ENCODE measurements at regions not wholly inside any gene's neighbourhood (a gene's known extent, or its start where the extent isn't known, plus 50 kb on each side); places are given as distances from the start of the nearest gene placed in this dataset.

- CTCF ChIA-PET: no interaction called here
- Mint-ChIP-seq H3K36me3 (no peaks in the 10 kb centered on the region), H3K27me3 (no peaks in the 10 kb centered on the region), H3K27ac (no peak overlapping the region), H3K9me3 (no peaks in the 10 kb centered on the region), H3K4me3 (no peak overlapping the region), H3K4me1 (no peaks in the 10 kb centered on the region)
- H3K27ac ChIP-seq (ENCODE audit: low read depth, low read length): no peak overlapping the region
- no peaks in the 10 kb centered on the region for H3K4me1 ChIP-seq (ENCODE audit: insufficient read depth, low read length)
- no peak for DNase-seq
- no peaks in the 10 kb centered on the region for H3K9me3 ChIP-seq (ENCODE audit: low read length)
- H3K4me3 ChIP-seq (ENCODE audit: low read length): no peak overlapping the region
- POLR2A ChIA-PET: no interaction called here
- no peaks in the 10 kb centered on the region for H3K27me3 ChIP-seq (ENCODE audit: insufficient read depth, low read length, poor library complexity, severe bottlenecking)
- no peaks in the 10 kb centered on the region for H3K36me3 ChIP-seq (ENCODE audit: insufficient read depth, low read length)
These were observed 251.6 kb downstream of the KCNJ2 start for GRCh38 chr17:70420861-70421445.

- no peak overlapping the region for H3K4me3 ChIP-seq (ENCODE audit: low read length)
- H3K36me3 ChIP-seq (ENCODE audit: insufficient read depth, low read length): no peaks in the 10 kb centered on the region
- CTCF ChIA-PET: no interaction called here
- POLR2A ChIA-PET: no interaction called here
- H3K27me3 ChIP-seq (ENCODE audit: insufficient read depth, low read length, poor library complexity, severe bottlenecking): no peaks in the 10 kb centered on the region
- H3K9me3 Mint-ChIP-seq: no peaks in the 10 kb centered on the region
- no peak for DNase-seq
- no peak overlapping the region for H3K27ac ChIP-seq (ENCODE audit: low read depth, low read length)
- no peak overlapping the region for H3K27ac Mint-ChIP-seq
- H3K4me1 ChIP-seq (ENCODE audit: insufficient read depth, low read length): no peaks in the 10 kb centered on the region
- no peaks in the 10 kb centered on the region for H3K9me3 ChIP-seq (ENCODE audit: low read length)
- no peaks in the 10 kb centered on the region for H3K27me3 Mint-ChIP-seq
- H3K4me3 Mint-ChIP-seq: no peak overlapping the region
- no peaks in the 10 kb centered on the region for H3K36me3 Mint-ChIP-seq
- H3K4me1 Mint-ChIP-seq: no peaks in the 10 kb centered on the region
These were observed 253.5 kb downstream of the KCNJ2 start for GRCh38 chr17:70422862-70423261.

- Histone ChIP-seq H3K9me3 (ENCODE audit: low read length) (no peaks in the 10 kb centered on the region), H3K4me3 (ENCODE audit: low read length) (no peak overlapping the region), H3K36me3 (ENCODE audit: insufficient read depth, low read length) (no peaks in the 10 kb centered on the region), H3K27ac (ENCODE audit: low read depth, low read length) (no peak overlapping the region), H3K27me3 (ENCODE audit: insufficient read depth, low read length, poor library complexity, severe bottlenecking) (no peaks in the 10 kb centered on the region), H3K4me1 (ENCODE audit: insufficient read depth, low read length) (no peaks in the 10 kb centered on the region)
- Mint-ChIP-seq H3K9me3 (no peaks in the 10 kb centered on the region), H3K4me3 (no peak overlapping the region), H3K4me1 (no peaks in the 10 kb centered on the region), H3K27me3 (no peaks in the 10 kb centered on the region), H3K36me3 (no peaks in the 10 kb centered on the region), H3K27ac (no peak overlapping the region)
- no peak for DNase-seq
- ChIA-PET CTCF (no interaction called here), POLR2A (no interaction called here)
These were observed 254.2 kb downstream of the KCNJ2 start for GRCh38 chr17:70423562-70423961.

GRCh38 chr17:70426752-70427151 is 257.4 kb downstream of the KCNJ2 start:
- H3K27me3 Mint-ChIP-seq: no peaks in the 10 kb centered on the region
- Histone ChIP-seq H3K27ac (ENCODE audit: low read depth, low read length) (no peak overlapping the region), H3K4me3 (ENCODE audit: low read length) (no peak overlapping the region), H3K36me3 (ENCODE audit: insufficient read depth, low read length) (no peaks in the 10 kb centered on the region), H3K9me3 (ENCODE audit: low read length) (no peaks in the 10 kb centered on the region), H3K27me3 (ENCODE audit: insufficient read depth, low read length, poor library complexity, severe bottlenecking) (no peaks in the 10 kb centered on the region), H3K4me1 (ENCODE audit: insufficient read depth, low read length) (no peaks in the 10 kb centered on the region)
- no peaks in the 10 kb centered on the region for H3K4me1 Mint-ChIP-seq
- ChIA-PET POLR2A (no interaction called here), CTCF (no interaction called here)
- H3K4me3 Mint-ChIP-seq: no peak overlapping the region
- no peak overlapping the region for H3K27ac Mint-ChIP-seq
- peaks cover 0 to 5% (median 0%) of the 10 kb centered on the region in 5 donors for H3K9me3 Mint-ChIP-seq
- no peaks in the 10 kb centered on the region for H3K36me3 Mint-ChIP-seq
- no peak for DNase-seq

GRCh38 chr17:70434536-70435490 is 265.5 kb downstream of the KCNJ2 start:
- Histone ChIP-seq H3K9me3 (ENCODE audit: low read length) (no peaks in the 10 kb centered on the region), H3K36me3 (ENCODE audit: insufficient read depth, low read length) (no peaks in the 10 kb centered on the region), H3K27me3 (ENCODE audit: insufficient read depth, low read length, poor library complexity, severe bottlenecking) (no peaks in the 10 kb centered on the region), H3K4me3 (ENCODE audit: low read length) (no peak overlapping the region), H3K4me1 (ENCODE audit: insufficient read depth, low read length) (no peaks in the 10 kb centered on the region), H3K27ac (ENCODE audit: low read depth, low read length) (no peak overlapping the region)
- DNase-seq: no peak
- no peak overlapping the region for H3K4me3 Mint-ChIP-seq
- no peaks in the 10 kb centered on the region for H3K27me3 Mint-ChIP-seq
- no peaks in the 10 kb centered on the region for H3K4me1 Mint-ChIP-seq
- no peak overlapping the region for H3K27ac Mint-ChIP-seq
- H3K36me3 Mint-ChIP-seq: no peaks in the 10 kb centered on the region
- H3K9me3 Mint-ChIP-seq: peaks cover 0 to 9% (median 0%) of the 10 kb centered on the region in 5 donors
- ChIA-PET CTCF (no interaction called here), POLR2A (no interaction called here)

GRCh38 chr17:70437656-70438055 is 268.3 kb downstream of the KCNJ2 start:
- Mint-ChIP-seq H3K27me3 (no peaks in the 10 kb centered on the region), H3K4me3 (no peak overlapping the region), H3K9me3 (peaks cover 0 to 6% (median 2%) of the 10 kb centered on the region in 5 donors), H3K36me3 (no peaks in the 10 kb centered on the region), H3K27ac (no peak overlapping the region), H3K4me1 (no peaks in the 10 kb centered on the region)
- Histone ChIP-seq H3K4me1 (ENCODE audit: insufficient read depth, low read length) (no peaks in the 10 kb centered on the region), H3K9me3 (ENCODE audit: low read length) (no peaks in the 10 kb centered on the region), H3K27me3 (ENCODE audit: insufficient read depth, low read length, poor library complexity, severe bottlenecking) (no peaks in the 10 kb centered on the region), H3K27ac (ENCODE audit: low read depth, low read length) (no peak overlapping the region), H3K36me3 (ENCODE audit: insufficient read depth, low read length) (no peaks in the 10 kb centered on the region), H3K4me3 (ENCODE audit: low read length) (no peak overlapping the region)
- no peak for DNase-seq
- POLR2A ChIA-PET: no interaction called here
- CTCF ChIA-PET: no interaction called here

- Histone ChIP-seq H3K36me3 (ENCODE audit: insufficient read depth, low read length) (no peaks in the 10 kb centered on the region), H3K9me3 (ENCODE audit: low read length) (no peaks in the 10 kb centered on the region), H3K4me3 (ENCODE audit: low read length) (no peak overlapping the region), H3K27ac (ENCODE audit: low read depth, low read length) (no peak overlapping the region), H3K27me3 (ENCODE audit: insufficient read depth, low read length, poor library complexity, severe bottlenecking) (no peaks in the 10 kb centered on the region), H3K4me1 (ENCODE audit: insufficient read depth, low read length) (no peaks in the 10 kb centered on the region)
- Mint-ChIP-seq H3K4me3 (no peak overlapping the region), H3K4me1 (no peaks in the 10 kb centered on the region), H3K27ac (no peak overlapping the region), H3K9me3 (peaks cover 0 to 10% (median 6%) of the 10 kb centered on the region in 5 donors), H3K36me3 (no peaks in the 10 kb centered on the region), H3K27me3 (peaks cover 0 to 2% of the 10 kb centered on the region in 2 donors)
- POLR2A ChIA-PET: no interaction called here
- CTCF ChIA-PET: no interaction called here
- no peak for DNase-seq
These were observed 277.1 kb downstream of the KCNJ2 start for GRCh38 chr17:70446446-70446845.

- Mint-ChIP-seq H3K27me3 (peaks cover 0 to 2% of the 10 kb centered on the region in 2 donors), H3K9me3 (peaks cover 0 to 10% (median 6%) of the 10 kb centered on the region in 5 donors), H3K36me3 (no peaks in the 10 kb centered on the region), H3K27ac (no peak overlapping the region), H3K4me1 (no peaks in the 10 kb centered on the region), H3K4me3 (no peak overlapping the region)
- Histone ChIP-seq H3K27me3 (ENCODE audit: insufficient read depth, low read length, poor library complexity, severe bottlenecking) (no peaks in the 10 kb centered on the region), H3K4me1 (ENCODE audit: insufficient read depth, low read length) (no peaks in the 10 kb centered on the region), H3K9me3 (ENCODE audit: low read length) (no peaks in the 10 kb centered on the region), H3K4me3 (ENCODE audit: low read length) (no peak overlapping the region), H3K27ac (ENCODE audit: low read depth, low read length) (no peak overlapping the region), H3K36me3 (ENCODE audit: insufficient read depth, low read length) (no peaks in the 10 kb centered on the region)
- DNase-seq: no peak
- ChIA-PET POLR2A (no interaction called here), CTCF (no interaction called here)
These were observed 278.3 kb downstream of the KCNJ2 start for GRCh38 chr17:70447588-70447987.

All from CD8-positive, alpha-beta memory T cell (primary cell).